OCI-LY3 (cell line): ENCODE measurements at regions not wholly inside any gene's neighbourhood (a gene's known extent, or its start where the extent isn't known, plus 50 kb on each side); places are given as distances from the start of the nearest gene placed in this dataset.

ENCODE experiments used
- CTCF ChIP-seq: fragments of 200-600, 300-600 bp; sonication (generic); IDR thresholded peaks from 2 replicates; pipeline ENCODE4 v1.5.1; 2014; ENCODE audit warnings: antibody characterized with exemption, low read length, low read depth
- EZH2phosphoT487 ChIP-seq: fragments of 200-600 bp; shearing (Covaris generic); IDR thresholded peaks from 2 replicates; pipeline ENCODE4 v1.6.1; 2018; ENCODE audit warnings: antibody characterized with exemption, mixed run types, low read depth

DNA sequence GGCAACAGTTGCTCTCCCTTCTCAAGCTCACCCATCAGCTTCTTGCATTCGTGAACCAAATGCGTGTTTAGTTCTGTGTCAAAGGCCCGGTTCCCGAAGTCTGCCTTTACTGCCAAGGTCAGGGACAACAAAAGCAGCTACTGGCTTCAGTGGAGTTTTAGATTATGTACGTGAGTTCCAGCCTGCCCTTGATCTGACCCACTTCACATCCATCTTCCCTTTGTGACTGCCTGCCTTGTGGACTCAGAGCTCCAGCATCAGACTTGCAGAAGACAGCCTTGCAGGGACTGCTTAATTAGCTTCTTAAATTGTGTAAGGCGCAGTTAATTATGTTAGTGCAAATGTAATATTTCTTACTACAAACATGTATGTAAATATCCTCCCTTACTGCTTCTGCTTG lies 774.7 kb upstream of the EDIL3 start:
- TF ChIP-seq CTCF (no peak), EZH2phosphoT487 (no peak)
